HL-60 (cell line): ENCODE measurements at regions not wholly inside any gene's neighbourhood (a gene's known extent, or its start where the extent isn't known, plus 50 kb on each side); places are given as distances from the start of the nearest gene placed in this dataset.

Source experiments
- CTCF ChIP-seq: IDR thresholded peaks from one replicate; pipeline ENCODE4 v1.5.1; 2011; ENCODE audit warnings: low read length, control low read depth, inconsistent platforms; ENCODE audit not compliant: insufficient read depth
- SPI1 ChIP-seq: IDR thresholded peaks from 2 replicates; pipeline ENCODE4 v1.6.1; 2012; ENCODE audit warnings: low read depth, mild to moderate bottlenecking, borderline replicate concordance

GRCh38 chr5:179487145-179487544 lies 63.2 kb upstream of the RUFY1 start:
- TF ChIP-seq CTCF (no peak), SPI1 (no peak)
